ENCODE measurements at regions not wholly inside any gene's neighbourhood (a gene's known extent, or its start where the extent isn't known, plus 50 kb on each side); places are given as distances from the start of the nearest gene placed in this dataset.

- no peak for DNase-seq (ENCODE audit: low read depth in 1 of 2, low spot score in 1 of 2)
- Histone ChIP-seq H3K27me3 (ENCODE audit: insufficient read depth, poor library complexity, severe bottlenecking) (peaks cover 3% of the 10 kb centered on the region), H3K4me3 (replicated peaks; ENCODE audit: insufficient read depth, low read length) (no peak overlapping the region), H3K27ac (replicated peaks) (no peak overlapping the region)
- no peak for TF ChIP-seq POLR2AphosphoS5 (IDR thresholded peaks at IDR 0.05; ENCODE audit: low read depth)
- TF ChIP-seq, protein P1, sequence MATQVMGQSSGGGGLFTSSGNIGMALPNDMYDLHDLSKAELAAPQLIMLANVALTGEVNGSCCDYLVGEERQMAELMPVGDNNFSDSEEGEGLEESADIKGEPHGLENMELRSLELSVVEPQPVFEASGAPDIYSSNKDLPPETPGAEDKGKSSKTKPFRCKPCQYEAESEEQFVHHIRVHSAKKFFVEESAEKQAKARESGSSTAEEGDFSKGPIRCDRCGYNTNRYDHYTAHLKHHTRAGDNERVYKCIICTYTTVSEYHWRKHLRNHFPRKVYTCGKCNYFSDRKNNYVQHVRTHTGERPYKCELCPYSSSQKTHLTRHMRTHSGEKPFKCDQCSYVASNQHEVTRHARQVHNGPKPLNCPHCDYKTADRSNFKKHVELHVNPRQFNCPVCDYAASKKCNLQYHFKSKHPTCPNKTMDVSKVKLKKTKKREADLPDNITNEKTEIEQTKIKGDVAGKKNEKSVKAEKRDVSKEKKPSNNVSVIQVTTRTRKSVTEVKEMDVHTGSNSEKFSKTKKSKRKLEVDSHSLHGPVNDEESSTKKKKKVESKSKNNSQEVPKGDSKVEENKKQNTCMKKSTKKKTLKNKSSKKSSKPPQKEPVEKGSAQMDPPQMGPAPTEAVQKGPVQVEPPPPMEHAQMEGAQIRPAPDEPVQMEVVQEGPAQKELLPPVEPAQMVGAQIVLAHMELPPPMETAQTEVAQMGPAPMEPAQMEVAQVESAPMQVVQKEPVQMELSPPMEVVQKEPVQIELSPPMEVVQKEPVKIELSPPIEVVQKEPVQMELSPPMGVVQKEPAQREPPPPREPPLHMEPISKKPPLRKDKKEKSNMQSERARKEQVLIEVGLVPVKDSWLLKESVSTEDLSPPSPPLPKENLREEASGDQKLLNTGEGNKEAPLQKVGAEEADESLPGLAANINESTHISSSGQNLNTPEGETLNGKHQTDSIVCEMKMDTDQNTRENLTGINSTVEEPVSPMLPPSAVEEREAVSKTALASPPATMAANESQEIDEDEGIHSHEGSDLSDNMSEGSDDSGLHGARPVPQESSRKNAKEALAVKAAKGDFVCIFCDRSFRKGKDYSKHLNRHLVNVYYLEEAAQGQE (IDR thresholded peaks at IDR 0.05; ENCODE audit: insufficient replicate concordance, low read depth): no peak
- TF ChIP-seq, protein P2, sequence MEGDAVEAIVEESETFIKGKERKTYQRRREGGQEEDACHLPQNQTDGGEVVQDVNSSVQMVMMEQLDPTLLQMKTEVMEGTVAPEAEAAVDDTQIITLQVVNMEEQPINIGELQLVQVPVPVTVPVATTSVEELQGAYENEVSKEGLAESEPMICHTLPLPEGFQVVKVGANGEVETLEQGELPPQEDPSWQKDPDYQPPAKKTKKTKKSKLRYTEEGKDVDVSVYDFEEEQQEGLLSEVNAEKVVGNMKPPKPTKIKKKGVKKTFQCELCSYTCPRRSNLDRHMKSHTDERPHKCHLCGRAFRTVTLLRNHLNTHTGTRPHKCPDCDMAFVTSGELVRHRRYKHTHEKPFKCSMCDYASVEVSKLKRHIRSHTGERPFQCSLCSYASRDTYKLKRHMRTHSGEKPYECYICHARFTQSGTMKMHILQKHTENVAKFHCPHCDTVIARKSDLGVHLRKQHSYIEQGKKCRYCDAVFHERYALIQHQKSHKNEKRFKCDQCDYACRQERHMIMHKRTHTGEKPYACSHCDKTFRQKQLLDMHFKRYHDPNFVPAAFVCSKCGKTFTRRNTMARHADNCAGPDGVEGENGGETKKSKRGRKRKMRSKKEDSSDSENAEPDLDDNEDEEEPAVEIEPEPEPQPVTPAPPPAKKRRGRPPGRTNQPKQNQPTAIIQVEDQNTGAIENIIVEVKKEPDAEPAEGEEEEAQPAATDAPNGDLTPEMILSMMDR (IDR thresholded peaks at IDR 0.05; ENCODE audit: insufficient read depth, low read length): no peak
- TF ChIP-seq SPI1 (IDR thresholded peaks at IDR 0.05; ENCODE audit: borderline replicate concordance, low read depth): no peak
- no peak for TF ChIP-seq GABPA (IDR thresholded peaks at IDR 0.05; ENCODE audit: low read depth)
These were observed 123.7 kb upstream of the USP15 start for GRCh38 chr12:62136496-62136895.

DNA sequence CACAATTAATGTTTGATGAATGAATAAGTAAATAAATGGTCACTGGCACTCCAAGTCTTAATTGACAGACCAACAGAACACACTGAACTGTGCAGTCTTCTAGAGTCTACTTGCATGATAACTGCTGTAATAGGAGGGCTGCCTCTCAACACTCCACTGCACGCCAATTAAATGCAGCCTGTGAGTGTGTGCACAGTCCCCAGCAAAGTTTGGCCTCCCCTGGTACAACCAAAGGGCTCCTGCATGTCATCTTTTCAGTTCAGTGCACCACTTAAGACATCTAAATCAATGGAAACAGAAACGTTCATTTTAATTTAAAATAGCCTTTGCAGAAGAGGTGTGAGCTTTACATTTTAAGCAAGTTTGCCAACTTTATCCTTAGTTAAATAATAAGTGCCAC, 121.7 kb upstream of the USP15 start:
- no peak for DNase-seq (ENCODE audit: low read depth in 1 of 2, low spot score in 1 of 2)
- no peak for TF ChIP-seq GABPA (IDR thresholded peaks at IDR 0.05; ENCODE audit: low read depth)
- TF ChIP-seq, protein P2 (IDR thresholded peaks at IDR 0.05; ENCODE audit: insufficient read depth, low read length): no peak
- TF ChIP-seq, protein P1 (IDR thresholded peaks at IDR 0.05; ENCODE audit: insufficient replicate concordance, low read depth): no peak
- no peak for TF ChIP-seq POLR2AphosphoS5 (IDR thresholded peaks at IDR 0.05; ENCODE audit: low read depth)
- TF ChIP-seq SPI1 (IDR thresholded peaks at IDR 0.05; ENCODE audit: borderline replicate concordance, low read depth): no peak

GRCh38 chr12:62146318-62146717, 113.9 kb upstream of the USP15 start:
- H3K4me3 ChIP-seq (replicated peaks; ENCODE audit: insufficient read depth, low read length): no peak overlapping the region
- peak in 1 of 2 experiments; percentile 72 for DNase-seq (ENCODE audit: low read depth in 1 of 2, low spot score in 1 of 2)
- no peaks in the 10 kb centered on the region for H3K27me3 ChIP-seq (ENCODE audit: insufficient read depth, poor library complexity, severe bottlenecking)
- TF ChIP-seq, protein P2 (IDR thresholded peaks at IDR 0.05; ENCODE audit: insufficient read depth, low read length): no peak
- TF ChIP-seq SPI1 (IDR thresholded peaks at IDR 0.05; ENCODE audit: borderline replicate concordance, low read depth): peak; percentile 98
- H3K27ac ChIP-seq (replicated peaks): peak overlapping the region; percentile 30; the same call in 1 of the 2 replicates

More for the DNA sequence above, 121.7 kb upstream of the USP15 start:
- Histone ChIP-seq H3K27ac (replicated peaks) (no peak overlapping the region), H3K4me3 (replicated peaks; ENCODE audit: insufficient read depth, low read length) (no peak overlapping the region), H3K27me3 (ENCODE audit: insufficient read depth, poor library complexity, severe bottlenecking) (peaks cover 3% of the 10 kb centered on the region)

- Histone ChIP-seq H3K27me3 (ENCODE audit: insufficient read depth, poor library complexity, severe bottlenecking) (peaks cover 2% of the 10 kb centered on the region), H3K27ac (replicated peaks) (no peak overlapping the region), H3K4me3 (replicated peaks; ENCODE audit: insufficient read depth, low read length) (no peak overlapping the region)
- TF ChIP-seq, protein P2 (IDR thresholded peaks at IDR 0.05; ENCODE audit: insufficient read depth, low read length): no peak
- TF ChIP-seq SPI1 (IDR thresholded peaks at IDR 0.05; ENCODE audit: borderline replicate concordance, low read depth) (no peak), POLR2AphosphoS5 (IDR thresholded peaks at IDR 0.05; ENCODE audit: low read depth) (no peak), GABPA (IDR thresholded peaks at IDR 0.05; ENCODE audit: low read depth) (no peak)
- TF ChIP-seq, protein P1 (IDR thresholded peaks at IDR 0.05; ENCODE audit: insufficient replicate concordance, low read depth): no peak
- DNase-seq (ENCODE audit: low read depth in 1 of 2, low spot score in 1 of 2): no peak
These were observed 102.2 kb upstream of the USP15 start for GRCh38 chr12:62158013-62158412.
